GM21423 (cell line): ENCODE measurements at regions not wholly inside any gene's neighbourhood (a gene's known extent, or its start where the extent isn't known, plus 50 kb on each side); places are given as distances from the start of the nearest gene placed in this dataset.

Experiments
- ATAC-seq: cut with Tn5 transposase; IDR thresholded peaks from one replicate; pipeline ENCODE4 v1.9.1; 2021; ENCODE audit warnings: mild to moderate bottlenecking, moderate library complexity; ENCODE audit not compliant: unreplicated experiment

- ATAC-seq: no peak
Measured at GRCh38 chr12:76611533-76611932, 52.0 kb upstream of the OSBPL8 start.

GRCh38 chr12:76614364-76614763, 54.8 kb upstream of the OSBPL8 start:
- ATAC-seq: no peak

GRCh38 chr12:76618031-76618430, 58.5 kb upstream of the OSBPL8 start:
- no peak for ATAC-seq

GRCh38 chr12:76621582-76622024, 62.0 kb upstream of the OSBPL8 start:
- peak; percentile 84 for ATAC-seq

- no peak for ATAC-seq
Measured at GRCh38 chr12:76622351-76622750, 62.8 kb upstream of the OSBPL8 start.

- no peak for ATAC-seq
Measured at GRCh38 chr12:76622915-76623314, 63.3 kb upstream of the OSBPL8 start.

GRCh38 chr12:76623931-76624330, 64.4 kb upstream of the OSBPL8 start:
- no peak for ATAC-seq

- ATAC-seq: no peak
Measured at GRCh38 chr12:76627346-76628135, 68.0 kb upstream of the OSBPL8 start.

GRCh38 chr12:76628745-76629144, 69.2 kb upstream of the OSBPL8 start:
- ATAC-seq: no peak

- ATAC-seq: no peak
Measured at GRCh38 chr12:76631741-76632140, 72.2 kb upstream of the OSBPL8 start.

GRCh38 chr12:76633415-76633814, 73.8 kb upstream of the OSBPL8 start:
- ATAC-seq: no peak

GRCh38 chr12:76634133-76634532, 74.6 kb upstream of the OSBPL8 start:
- no peak for ATAC-seq

GRCh38 chr12:76636121-76636692, 76.6 kb upstream of the OSBPL8 start:
- no peak for ATAC-seq

GRCh38 chr12:76637807-76638206, 78.2 kb upstream of the OSBPL8 start:
- no peak for ATAC-seq

- ATAC-seq: no peak
Measured at GRCh38 chr12:76639646-76640045, 80.1 kb upstream of the OSBPL8 start.

GRCh38 chr12:76641073-76641472, 81.5 kb upstream of the OSBPL8 start:
- ATAC-seq: no peak

GRCh38 chr12:76641961-76642360, 82.4 kb upstream of the OSBPL8 start:
- ATAC-seq: no peak

- ATAC-seq: no peak
Measured at GRCh38 chr12:76643438-76643837, 83.9 kb upstream of the OSBPL8 start.

- ATAC-seq: no peak
Measured at GRCh38 chr12:76644950-76645349, 85.4 kb upstream of the OSBPL8 start.

- no peak for ATAC-seq
Measured at GRCh38 chr12:76645934-76646333, 86.4 kb upstream of the OSBPL8 start.

GRCh38 chr12:76646366-76646765, 86.8 kb upstream of the OSBPL8 start:
- ATAC-seq: no peak

GRCh38 chr12:76649099-76649498, 89.5 kb upstream of the OSBPL8 start:
- no peak for ATAC-seq

- ATAC-seq: no peak
Measured at GRCh38 chr12:76652402-76652801, 92.8 kb upstream of the OSBPL8 start.
